K562 (cell line): ENCODE measurements at regions not wholly inside any gene's neighbourhood (a gene's known extent, or its start where the extent isn't known, plus 50 kb on each side); places are given as distances from the start of the nearest gene placed in this dataset.

Experiments
- ATAC-seq: fragments of 200-7000 bp; cut with Tn5 transposase; 3 replicates; pipeline ENCODE4 v1.9.1; 2020; ENCODE audit warnings: moderate library complexity
- BruUV-seq: library from RNA; stranded (reverse); fragments of 400-500 nt; replicated peaks from 2 replicates; lab custom pipeline; 2021; lab: Mats Ljungman, UMichigan
- CTCF ChIA-PET: fragments of 300-600 bp; formaldehyde crosslinking; extraction: SDS; loops from one replicate; lab custom pipeline; 2021; ENCODE audit warnings: low intra/inter-chr PET ratio; lab: Yijun Ruan, JAX
- POLR2A ChIA-PET: fragments of 300-600, 350-650 bp; sonication (Branson Sonifier 250); formaldehyde crosslinking; extraction: SDS; loops from one replicate; lab custom pipeline; 2021; ENCODE audit warnings: antibody characterized with exemption, inconsistent platforms; lab: Yijun Ruan, JAX
- DNase-seq, 4 experiments: peaks; one replicate each; pipeline versions ENCODE4 v3.0.0 to v3.0.0-alpha.2; 2011 to 2018; ENCODE audit warnings: low spot score in 3 of 4, mixed read lengths in 3 of 4; ENCODE audit errors: extremely low read depth in 1 of 4
- FAIRE-seq: peaks from 2 replicates; lab custom pipeline; 2011; peaks lifted over from hg19 to GRCh38; lab: Jason Lieb, UNC
- H2AFZ ChIP-seq: 2 replicates; pipeline ENCODE4 v1.6.0; 2011; ENCODE audit warnings: low read depth, low read length, control low read depth, inconsistent platforms
- H3K27ac ChIP-seq: fragments of 200-600 bp; 3 replicates; pipeline ENCODE4 v1.8.0; 2011; ENCODE audit warnings: low read depth, mild to moderate bottlenecking, control low read depth, inconsistent platforms, low read length, moderate library complexity, mixed read lengths; ENCODE audit errors: extremely low read depth
- H3K27me3 ChIP-seq, 2 experiments: fragments of 300-600 bp in 1 of 2; 2 replicates in 1 of 2; 3 replicates in 1 of 2; pipeline versions ENCODE4 v1.6.0 to v1.8.0; 2011; ENCODE audit warnings: inconsistent platforms in 2 of 2, low read length in 2 of 2, mild to moderate bottlenecking in 1 of 2, mixed read lengths in 1 of 2, moderate library complexity in 1 of 2; ENCODE audit not compliant: control insufficient read depth in 2 of 2, insufficient read depth in 2 of 2
- H3K36me3 ChIP-seq: fragments of 300-600 bp; 3 replicates; pipeline ENCODE4 v1.8.0; 2011; ENCODE audit warnings: mild to moderate bottlenecking, low read length, inconsistent platforms; ENCODE audit not compliant: control insufficient read depth, insufficient read depth
- H3K4me1 ChIP-seq, 2 experiments: fragments of 200-600 bp in 1 of 2; replicated peaks in 1 of 2; 2 replicates in 1 of 2; 3 replicates in 1 of 2; pipeline versions ENCODE4 v1.5.1 to v1.8.0; 2011; ENCODE audit warnings: inconsistent platforms in 2 of 2, low read length in 2 of 2, mild to moderate bottlenecking in 1 of 2, mixed read lengths in 1 of 2, moderate library complexity in 1 of 2; ENCODE audit not compliant: control insufficient read depth in 2 of 2, insufficient read depth in 2 of 2
- H3K4me2 ChIP-seq: 2 replicates; pipeline ENCODE4 v1.6.1; 2011; ENCODE audit warnings: low read length, control low read depth, inconsistent platforms, mixed read lengths; ENCODE audit not compliant: insufficient read depth
- H3K4me3 ChIP-seq: fragments of 200-600 bp; sonication (generic), shearing (Covaris generic); 2 replicates; pipeline ENCODE4 v1.5.1; 2016; ENCODE audit warnings: control low read depth, inconsistent platforms
- H3K79me2 ChIP-seq: fragments of 200-600 bp; 3 replicates; pipeline ENCODE4 v1.8.0; 2011; ENCODE audit warnings: low read length, inconsistent platforms; ENCODE audit not compliant: control insufficient read depth, insufficient read depth
- H3K9ac ChIP-seq, 2 experiments: 2 replicates each; pipeline versions ENCODE4 v1.6.0 to v1.6.1; 2011; ENCODE audit warnings: low read depth in 2 of 2, low read length in 2 of 2, control low read depth in 1 of 2, inconsistent platforms in 1 of 2, mild to moderate bottlenecking in 1 of 2, mixed read lengths in 1 of 2; ENCODE audit not compliant: insufficient read depth in 1 of 2
- H3K9me1 ChIP-seq: one replicate; pipeline ENCODE4 v1.6.0; 2011; ENCODE audit warnings: inconsistent platforms, mild to moderate bottlenecking, low read length, moderate library complexity; ENCODE audit not compliant: control insufficient read depth, insufficient read depth
- H3K9me3 ChIP-seq: replicated peaks from 2 replicates; pipeline ENCODE4 v1.5.1; 2011; ENCODE audit warnings: low read depth, low read length, inconsistent platforms; ENCODE audit not compliant: control insufficient read depth, insufficient read depth
- H4K20me1 ChIP-seq: replicated peaks from 2 replicates; pipeline ENCODE4 v1.6.1; 2011; ENCODE audit warnings: low read length, inconsistent platforms, mixed read lengths; ENCODE audit not compliant: control insufficient read depth, insufficient read depth
- EP300 ChIP-seq: IDR thresholded peaks from 2 replicates; pipeline ENCODE4 v1.6.1; 2012; ENCODE audit warnings: low read length, improper control_type of control experiment
- ETV6 ChIP-seq, 3 experiments: fragments of 150-350 bp in 1 of 3; sonication (generic) in 1 of 3; formaldehyde crosslinking in 1 of 3; IDR thresholded peaks; 2 replicates each; pipeline versions ENCODE4 v1.6.1 to v1.8.0; 2014 to 2022; ENCODE audit warnings: borderline replicate concordance in 2 of 3, low read depth in 2 of 3, antibody characterized with exemption in 1 of 3, low read length in 1 of 3, mild to moderate bottlenecking in 1 of 3, missing genetic modification reagents in 1 of 3
- FOXP1 ChIP-seq: sonication (generic); formaldehyde crosslinking; IDR thresholded peaks from 2 replicates; pipeline ENCODE4 v1.8.0; 2022; ENCODE audit warnings: mild to moderate bottlenecking, missing genetic modification reagents
- GABPB2 ChIP-seq: fragments of 250-450 bp; sonication (Bioruptor Pico); conservative IDR thresholded peaks from 2 replicates; pipeline ENCODE4 v1.5.1; 2021; ENCODE audit warnings: mild to moderate bottlenecking
- HDAC1 ChIP-seq, 2 experiments: fragments of 450-650 bp; IDR thresholded peaks; 2 replicates each; pipeline ENCODE4 v1.6.1; 2016 to 2017; ENCODE audit warnings: inconsistent platforms in 1 of 2, mild to moderate bottlenecking in 1 of 2, moderate library complexity in 1 of 2
- POLR2H ChIP-seq: IDR thresholded peaks from 2 replicates; pipeline ENCODE4 v1.6.1; 2016; ENCODE audit warnings: missing genetic modification characterization, low read depth, mild to moderate bottlenecking, control low read depth, missing compliant biosample characterization, moderate library complexity
- RB1 ChIP-seq: fragments of 450-650 bp; IDR thresholded peaks from 2 replicates; pipeline ENCODE4 v1.6.1; 2017; ENCODE audit warnings: low read depth, mild to moderate bottlenecking
- ZNF584 ChIP-seq: fragments of 200-800 bp; sonication (Bioruptor generic); IDR thresholded peaks from 2 replicates; pipeline ENCODE4 v1.6.1; 2016; ENCODE audit warnings: low read depth, mild to moderate bottlenecking, missing genetic modification characterization, missing compliant biosample characterization
- ZNF778 ChIP-seq: fragments of 450-650 bp; formaldehyde crosslinking; IDR thresholded peaks from 2 replicates; pipeline ENCODE4 v1.4.0; 2020; ENCODE audit warnings: mild to moderate bottlenecking, moderate library complexity
- WGBS: fragments of 100-300 bp; shearing (Covaris generic); methylation state at CpG from one replicate; pipeline ENCODE4 v1.1.6; 2016; ENCODE audit warnings: low coverage, mixed read lengths; ENCODE audit not compliant: insufficient coverage; ENCODE audit errors: missing lambda C conversion rate; 5-methylcytosine and 5-hydroxymethylcytosine counted together
- in situ Hi-C: fragments of 300-500 bp; cut with MboI; formaldehyde crosslinking; loops from 4 replicates; pipeline ENCODE4 v1.15.0; 2018; ENCODE audit warnings: inconsistent platforms, mixed read lengths
- intact Hi-C: fragments of 100-400 bp; cut with micrococcal nuclease; formaldehyde crosslinking; loops from 2 replicates; pipeline ENCODE4 v1.14.2; 2022
- TF ChIP-seq, protein P1 (sequence below): sonication (generic); formaldehyde crosslinking; IDR thresholded peaks from 2 replicates; pipeline ENCODE4 v1.8.0; 2022; ENCODE audit warnings: missing genetic modification reagents, mild to moderate bottlenecking, borderline replicate concordance
- TF ChIP-seq, protein P2 (sequence below): sonication (generic); formaldehyde crosslinking; IDR thresholded peaks from 2 replicates; pipeline ENCODE4 v1.8.1; 2022; ENCODE audit warnings: missing genetic modification reagents
- TF ChIP-seq, protein P3 (sequence below): fragments of 450-650 bp; formaldehyde crosslinking; IDR thresholded peaks from 2 replicates; pipeline ENCODE4 v1.4.0; 2020; ENCODE audit warnings: mild to moderate bottlenecking, moderate library complexity
- TF ChIP-seq, protein P4 (sequence below), 2 experiments: IDR thresholded peaks in 1 of 2; conservative IDR thresholded peaks in 1 of 2; 2 replicates each; pipeline ENCODE4 v1.6.1; 2016; ENCODE audit warnings: low read depth in 2 of 2, mild to moderate bottlenecking in 1 of 2, missing compliant biosample characterization in 1 of 2, missing genetic modification characterization in 1 of 2, moderate library complexity in 1 of 2

DNA sequence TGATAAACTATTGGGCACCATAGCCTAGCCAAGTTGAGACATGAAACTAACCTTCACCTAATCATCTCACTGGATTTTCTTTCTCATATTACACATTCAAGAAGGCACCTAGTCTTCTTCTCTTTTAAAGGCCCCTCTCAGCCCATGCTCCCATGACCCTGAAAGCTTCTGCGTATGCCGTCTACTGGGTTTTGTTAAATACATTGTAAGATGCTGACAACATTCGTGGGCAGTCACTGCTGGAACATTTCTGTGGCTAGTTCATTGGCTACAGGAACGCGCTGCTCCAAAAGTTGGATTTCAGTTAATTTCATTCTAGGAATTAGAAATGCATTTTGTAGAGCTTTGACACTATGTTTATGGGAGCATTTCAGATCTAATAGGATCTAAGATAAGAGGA, 52.3 kb upstream of the CHD2 start:
- no peak for FAIRE-seq
- Histone ChIP-seq H3K9me1 (no peaks in the 10 kb centered on the region), H3K27me3 (no peaks in the 10 kb centered on the region), H3K9me3 (no peaks in the 10 kb centered on the region), H3K36me3 (no peaks in the 10 kb centered on the region), H4K20me1 (no peaks in the 10 kb centered on the region), H2AFZ (no peak overlapping the region), H3K79me2 (no peaks in the 10 kb centered on the region), H3K4me3 (no peak overlapping the region), H3K4me2 (no peak overlapping the region), H3K4me1 (peaks cover 8 to 23% of the 10 kb centered on the region in 2 experiments), H3K27ac (no peak overlapping the region), H3K9ac (no peak overlapping the region)
- 87% methylated on average over 5 of the region's 5 CpGs for WGBS
- intact Hi-C loops, result loop anchor here (5.0 kb wide), 1 partner anchor 36 kb away; no protein-coding TSS in a partner anchor
- BruUV-seq, result no TSS peak
- in situ Hi-C loops, result no loop called here
- TF ChIP-seq ZNF584 (CRISPR knock-in tag) (no peak), HDAC1 (IDR thresholded peaks at IDR 0.05) (no peak), ETV6 (IDR thresholded peaks at IDR 0.05; ENCODE audit: borderline replicate concordance in 1 of 2, low read depth in 2 of 2, low read length in 1 of 2) (no peak), ETV6 (CRISPR knock-in tag; IDR thresholded peaks at IDR 0.05; ENCODE audit: borderline replicate concordance) (no peak), EP300 (no peak), RB1 (no peak), ZNF778 (CRISPR knock-in tag) (no peak), FOXP1 (CRISPR knock-in tag) (no peak), POLR2H (no peak), GABPB2 (CRISPR knock-in tag) (no peak)
- TF ChIP-seq, protein P1, sequence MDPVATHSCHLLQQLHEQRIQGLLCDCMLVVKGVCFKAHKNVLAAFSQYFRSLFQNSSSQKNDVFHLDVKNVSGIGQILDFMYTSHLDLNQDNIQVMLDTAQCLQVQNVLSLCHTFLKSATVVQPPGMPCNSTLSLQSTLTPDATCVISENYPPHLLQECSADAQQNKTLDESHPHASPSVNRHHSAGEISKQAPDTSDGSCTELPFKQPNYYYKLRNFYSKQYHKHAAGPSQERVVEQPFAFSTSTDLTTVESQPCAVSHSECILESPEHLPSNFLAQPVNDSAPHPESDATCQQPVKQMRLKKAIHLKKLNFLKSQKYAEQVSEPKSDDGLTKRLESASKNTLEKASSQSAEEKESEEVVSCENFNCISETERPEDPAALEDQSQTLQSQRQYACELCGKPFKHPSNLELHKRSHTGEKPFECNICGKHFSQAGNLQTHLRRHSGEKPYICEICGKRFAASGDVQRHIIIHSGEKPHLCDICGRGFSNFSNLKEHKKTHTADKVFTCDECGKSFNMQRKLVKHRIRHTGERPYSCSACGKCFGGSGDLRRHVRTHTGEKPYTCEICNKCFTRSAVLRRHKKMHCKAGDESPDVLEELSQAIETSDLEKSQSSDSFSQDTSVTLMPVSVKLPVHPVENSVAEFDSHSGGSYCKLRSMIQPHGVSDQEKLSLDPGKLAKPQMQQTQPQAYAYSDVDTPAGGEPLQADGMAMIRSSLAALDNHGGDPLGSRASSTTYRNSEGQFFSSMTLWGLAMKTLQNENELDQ, result no peak
- TF ChIP-seq, protein P2, sequence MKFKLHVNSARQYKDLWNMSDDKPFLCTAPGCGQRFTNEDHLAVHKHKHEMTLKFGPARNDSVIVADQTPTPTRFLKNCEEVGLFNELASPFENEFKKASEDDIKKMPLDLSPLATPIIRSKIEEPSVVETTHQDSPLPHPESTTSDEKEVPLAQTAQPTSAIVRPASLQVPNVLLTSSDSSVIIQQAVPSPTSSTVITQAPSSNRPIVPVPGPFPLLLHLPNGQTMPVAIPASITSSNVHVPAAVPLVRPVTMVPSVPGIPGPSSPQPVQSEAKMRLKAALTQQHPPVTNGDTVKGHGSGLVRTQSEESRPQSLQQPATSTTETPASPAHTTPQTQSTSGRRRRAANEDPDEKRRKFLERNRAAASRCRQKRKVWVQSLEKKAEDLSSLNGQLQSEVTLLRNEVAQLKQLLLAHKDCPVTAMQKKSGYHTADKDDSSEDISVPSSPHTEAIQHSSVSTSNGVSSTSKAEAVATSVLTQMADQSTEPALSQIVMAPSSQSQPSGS, result no peak
- TF ChIP-seq, protein P3, sequence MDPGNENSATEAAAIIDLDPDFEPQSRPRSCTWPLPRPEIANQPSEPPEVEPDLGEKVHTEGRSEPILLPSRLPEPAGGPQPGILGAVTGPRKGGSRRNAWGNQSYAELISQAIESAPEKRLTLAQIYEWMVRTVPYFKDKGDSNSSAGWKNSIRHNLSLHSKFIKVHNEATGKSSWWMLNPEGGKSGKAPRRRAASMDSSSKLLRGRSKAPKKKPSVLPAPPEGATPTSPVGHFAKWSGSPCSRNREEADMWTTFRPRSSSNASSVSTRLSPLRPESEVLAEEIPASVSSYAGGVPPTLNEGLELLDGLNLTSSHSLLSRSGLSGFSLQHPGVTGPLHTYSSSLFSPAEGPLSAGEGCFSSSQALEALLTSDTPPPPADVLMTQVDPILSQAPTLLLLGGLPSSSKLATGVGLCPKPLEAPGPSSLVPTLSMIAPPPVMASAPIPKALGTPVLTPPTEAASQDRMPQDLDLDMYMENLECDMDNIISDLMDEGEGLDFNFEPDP (CRISPR knock-in tag), result no peak
- TF ChIP-seq, protein P4, sequence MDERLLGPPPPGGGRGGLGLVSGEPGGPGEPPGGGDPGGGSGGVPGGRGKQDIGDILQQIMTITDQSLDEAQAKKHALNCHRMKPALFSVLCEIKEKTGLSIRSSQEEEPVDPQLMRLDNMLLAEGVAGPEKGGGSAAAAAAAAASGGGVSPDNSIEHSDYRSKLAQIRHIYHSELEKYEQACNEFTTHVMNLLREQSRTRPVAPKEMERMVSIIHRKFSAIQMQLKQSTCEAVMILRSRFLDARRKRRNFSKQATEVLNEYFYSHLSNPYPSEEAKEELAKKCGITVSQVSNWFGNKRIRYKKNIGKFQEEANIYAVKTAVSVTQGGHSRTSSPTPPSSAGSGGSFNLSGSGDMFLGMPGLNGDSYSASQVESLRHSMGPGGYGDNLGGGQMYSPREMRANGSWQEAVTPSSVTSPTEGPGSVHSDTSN (CRISPR knock-in tag; IDR thresholded peaks at IDR 0.05; ENCODE audit: low read depth), result no peak
- TF ChIP-seq, protein P4 (tag; conservative IDR thresholded peaks at IDR 0.05; ENCODE audit: low read depth), result no peak
- CTCF ChIA-PET, result no interaction called here
- DNase-seq, result no peak
- no peak for ATAC-seq
- POLR2A ChIA-PET, result interaction anchor here (0.9 to 1.0 kb wide), 2 partner anchors 15 to 35 kb away, joined by 3 read pairs; no protein-coding TSS in a partner anchor
